ENCODE measurements at regions not wholly inside any gene's neighbourhood (a gene's known extent, or its start where the extent isn't known, plus 50 kb on each side); places are given as distances from the start of the nearest gene placed in this dataset.

- no peaks in the 10 kb centered on the region for H4K20me1 ChIP-seq (ENCODE audit: control insufficient read depth, extremely low read depth, insufficient read depth, low read length)
- H3K4me3 ChIP-seq (replicated peaks in 1 of 4; ENCODE audit: control extremely low read depth in 1 of 4, insufficient read depth in 1 of 4, low read depth in 3 of 4, low read length in 4 of 4) = no peak overlapping the region
- no peaks in the 10 kb centered on the region for H3K27me3 ChIP-seq (ENCODE audit: control insufficient read depth, insufficient read depth, low read length)
- H3K36me3 ChIP-seq (ENCODE audit: control insufficient read depth, insufficient read depth, low read length) = no peaks in the 10 kb centered on the region
- no peak overlapping the region for H3K9ac ChIP-seq (ENCODE audit: insufficient read depth, low read length)
- no peak overlapping the region for H3K27ac ChIP-seq (ENCODE audit: insufficient read depth, low read length)
- no peaks in the 10 kb centered on the region for H3K79me2 ChIP-seq (ENCODE audit: control insufficient read depth, insufficient read depth, low read length)
- no peak overlapping the region for H3K4me2 ChIP-seq (ENCODE audit: extremely low read depth, insufficient read depth, low read length)
- no peak for DNase-seq (ENCODE audit: low read depth in 2 of 2)
- no peaks in the 10 kb centered on the region for H3K9me3 ChIP-seq (ENCODE audit: control insufficient read depth, insufficient read depth, low read depth, low read length)
- TF ChIP-seq EZH2 (IDR thresholded peaks at IDR 0.05; ENCODE audit: low read length, missing control alignments) = no peak
- no peak for TF ChIP-seq CTCF (conservative IDR thresholded peaks at IDR 0.05 in 1 of 2, IDR thresholded peaks at IDR 0.05 in 1 of 2; ENCODE audit: low read depth in 1 of 2, low read length in 2 of 2)
- H2AFZ ChIP-seq (ENCODE audit: low read length) = no peak overlapping the region
- H3K4me1 ChIP-seq (ENCODE audit: control insufficient read depth, extremely low read depth, insufficient read depth, low read length) = no peaks in the 10 kb centered on the region
Observed at GRCh38 chr2:15760232-15760910, 168.7 kb downstream of the DDX1 start.

GRCh38 chr2:15761056-15761455 is 169.4 kb downstream of the DDX1 start:
- DNase-seq (ENCODE audit: low read depth in 2 of 2) = no peak
- H3K79me2 ChIP-seq (ENCODE audit: control insufficient read depth, insufficient read depth, low read length) = no peaks in the 10 kb centered on the region
- no peaks in the 10 kb centered on the region for H3K9me3 ChIP-seq (ENCODE audit: control insufficient read depth, insufficient read depth, low read depth, low read length)
- no peak overlapping the region for H2AFZ ChIP-seq (ENCODE audit: low read length)
- no peak overlapping the region for H3K9ac ChIP-seq (ENCODE audit: insufficient read depth, low read length)
- H3K27me3 ChIP-seq (ENCODE audit: control insufficient read depth, insufficient read depth, low read length) = no peaks in the 10 kb centered on the region
- H3K27ac ChIP-seq (ENCODE audit: insufficient read depth, low read length) = no peak overlapping the region
- H3K4me2 ChIP-seq (ENCODE audit: extremely low read depth, insufficient read depth, low read length) = no peak overlapping the region
- no peaks in the 10 kb centered on the region for H3K4me1 ChIP-seq (ENCODE audit: control insufficient read depth, extremely low read depth, insufficient read depth, low read length)
- no peak overlapping the region for H3K4me3 ChIP-seq (replicated peaks in 1 of 4; ENCODE audit: control extremely low read depth in 1 of 4, insufficient read depth in 1 of 4, low read depth in 3 of 4, low read length in 4 of 4)
- TF ChIP-seq CTCF (conservative IDR thresholded peaks at IDR 0.05 in 1 of 2, IDR thresholded peaks at IDR 0.05 in 1 of 2; ENCODE audit: low read depth in 1 of 2, low read length in 2 of 2) = no peak
- TF ChIP-seq EZH2 (IDR thresholded peaks at IDR 0.05; ENCODE audit: low read length, missing control alignments) = no peak
- H4K20me1 ChIP-seq (ENCODE audit: control insufficient read depth, extremely low read depth, insufficient read depth, low read length) = no peaks in the 10 kb centered on the region
- no peaks in the 10 kb centered on the region for H3K36me3 ChIP-seq (ENCODE audit: control insufficient read depth, insufficient read depth, low read length)

GRCh38 chr2:15761910-15762309 is 170.2 kb downstream of the DDX1 start:
- H3K27me3 ChIP-seq (ENCODE audit: control insufficient read depth, insufficient read depth, low read length) = no peaks in the 10 kb centered on the region
- H3K9ac ChIP-seq (ENCODE audit: insufficient read depth, low read length) = no peak overlapping the region
- H3K27ac ChIP-seq (ENCODE audit: insufficient read depth, low read length) = no peak overlapping the region
- no peaks in the 10 kb centered on the region for H3K9me3 ChIP-seq (ENCODE audit: control insufficient read depth, insufficient read depth, low read depth, low read length)
- H4K20me1 ChIP-seq (ENCODE audit: control insufficient read depth, extremely low read depth, insufficient read depth, low read length) = no peaks in the 10 kb centered on the region
- H3K4me3 ChIP-seq (replicated peaks in 1 of 4; ENCODE audit: control extremely low read depth in 1 of 4, insufficient read depth in 1 of 4, low read depth in 3 of 4, low read length in 4 of 4) = no peak overlapping the region
- no peak for TF ChIP-seq CTCF (conservative IDR thresholded peaks at IDR 0.05 in 1 of 2, IDR thresholded peaks at IDR 0.05 in 1 of 2; ENCODE audit: low read depth in 1 of 2, low read length in 2 of 2)
- no peaks in the 10 kb centered on the region for H3K36me3 ChIP-seq (ENCODE audit: control insufficient read depth, insufficient read depth, low read length)
- H2AFZ ChIP-seq (ENCODE audit: low read length) = no peak overlapping the region
- H3K4me1 ChIP-seq (ENCODE audit: control insufficient read depth, extremely low read depth, insufficient read depth, low read length) = no peaks in the 10 kb centered on the region
- no peak for DNase-seq (ENCODE audit: low read depth in 2 of 2)
- H3K4me2 ChIP-seq (ENCODE audit: extremely low read depth, insufficient read depth, low read length) = no peak overlapping the region
- H3K79me2 ChIP-seq (ENCODE audit: control insufficient read depth, insufficient read depth, low read length) = no peaks in the 10 kb centered on the region
